HCT116 (cell line): ENCODE measurements at regions not wholly inside any gene's neighbourhood (a gene's known extent, or its start where the extent isn't known, plus 50 kb on each side); places are given as distances from the start of the nearest gene placed in this dataset.

ENCODE experiments used
- POLR2AphosphoS5 ChIP-seq: IDR thresholded peaks from 2 replicates; pipeline ENCODE4 v1.6.1; 2011; ENCODE audit warnings: mild to moderate bottlenecking, low read depth, low read length, moderate library complexity
- SIN3A ChIP-seq: IDR thresholded peaks from 2 replicates; pipeline ENCODE4 v1.6.1; 2012; ENCODE audit warnings: low read depth
- TF ChIP-seq, protein P1 (sequence below): IDR thresholded peaks from 2 replicates; pipeline ENCODE4 v1.6.1; 2012
- TF ChIP-seq, protein P2 (sequence below), 3 experiments: fragments of 200-600 bp in 1 of 3; sonication (generic) in 1 of 3; IDR thresholded peaks in 2 of 3; conservative IDR thresholded peaks in 1 of 3; 2 replicates each; pipeline ENCODE4 v1.5.1; 2012 to 2017; ENCODE audit warnings: low read depth in 2 of 3, low read length in 2 of 3, antibody characterized with exemption in 1 of 3, borderline replicate concordance in 1 of 3, control low read depth in 1 of 3, mild to moderate bottlenecking in 1 of 3, mixed read lengths in 1 of 3, mixed run types in 1 of 3, moderate library complexity in 1 of 3; ENCODE audit not compliant: insufficient read depth in 1 of 3

DNA sequence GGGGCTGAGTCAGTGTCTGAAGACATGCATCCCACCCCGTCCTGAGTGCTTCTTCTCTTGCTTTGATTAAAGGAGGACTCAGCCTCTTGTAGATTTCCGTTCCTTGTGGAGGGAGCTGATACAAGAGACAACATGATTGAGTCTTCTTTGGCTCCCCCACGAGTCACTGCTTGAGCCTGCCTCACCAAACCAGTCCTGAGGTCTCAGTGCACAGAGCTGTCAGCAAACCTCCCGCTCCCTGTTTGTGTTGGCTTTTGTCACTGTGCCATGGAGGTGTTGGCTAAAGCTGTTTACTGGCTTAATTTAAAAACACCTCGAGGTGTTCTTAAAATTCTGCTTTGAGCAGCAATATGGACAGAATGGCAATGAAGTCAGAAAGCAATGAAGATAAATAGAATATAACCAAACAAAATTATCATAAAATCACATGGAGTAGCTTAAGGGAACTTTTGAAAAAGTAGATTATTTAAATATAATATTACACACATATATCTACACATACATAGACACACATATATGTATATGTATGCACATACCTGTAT lies 234.1 kb upstream of the ANKRD55 start:
- no peak for TF ChIP-seq POLR2AphosphoS5
- TF ChIP-seq SIN3A = no peak
- TF ChIP-seq, protein P1, sequence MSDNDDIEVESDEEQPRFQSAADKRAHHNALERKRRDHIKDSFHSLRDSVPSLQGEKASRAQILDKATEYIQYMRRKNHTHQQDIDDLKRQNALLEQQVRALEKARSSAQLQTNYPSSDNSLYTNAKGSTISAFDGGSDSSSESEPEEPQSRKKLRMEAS = no peak
- TF ChIP-seq, protein P2, sequence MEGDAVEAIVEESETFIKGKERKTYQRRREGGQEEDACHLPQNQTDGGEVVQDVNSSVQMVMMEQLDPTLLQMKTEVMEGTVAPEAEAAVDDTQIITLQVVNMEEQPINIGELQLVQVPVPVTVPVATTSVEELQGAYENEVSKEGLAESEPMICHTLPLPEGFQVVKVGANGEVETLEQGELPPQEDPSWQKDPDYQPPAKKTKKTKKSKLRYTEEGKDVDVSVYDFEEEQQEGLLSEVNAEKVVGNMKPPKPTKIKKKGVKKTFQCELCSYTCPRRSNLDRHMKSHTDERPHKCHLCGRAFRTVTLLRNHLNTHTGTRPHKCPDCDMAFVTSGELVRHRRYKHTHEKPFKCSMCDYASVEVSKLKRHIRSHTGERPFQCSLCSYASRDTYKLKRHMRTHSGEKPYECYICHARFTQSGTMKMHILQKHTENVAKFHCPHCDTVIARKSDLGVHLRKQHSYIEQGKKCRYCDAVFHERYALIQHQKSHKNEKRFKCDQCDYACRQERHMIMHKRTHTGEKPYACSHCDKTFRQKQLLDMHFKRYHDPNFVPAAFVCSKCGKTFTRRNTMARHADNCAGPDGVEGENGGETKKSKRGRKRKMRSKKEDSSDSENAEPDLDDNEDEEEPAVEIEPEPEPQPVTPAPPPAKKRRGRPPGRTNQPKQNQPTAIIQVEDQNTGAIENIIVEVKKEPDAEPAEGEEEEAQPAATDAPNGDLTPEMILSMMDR (IDR thresholded peaks at IDR 0.05 in 2 of 3, conservative IDR thresholded peaks at IDR 0.05 in 1 of 3; ENCODE audit: borderline replicate concordance in 1 of 3, insufficient read depth in 1 of 3, low read depth in 2 of 3, low read length in 2 of 3) = no peak
